ENCODE measurements at regions not wholly inside any gene's neighbourhood (a gene's known extent, or its start where the extent isn't known, plus 50 kb on each side); places are given as distances from the start of the nearest gene placed in this dataset.
A peak's percentile ranks its signal among the peaks of the same experiment; 100 is the strongest.

- DNase-seq (ENCODE audit: low read depth in 2 of 2), result peak; percentile 79 to 87
Observed at GRCh38 chr6:148240461-148240840, 102.2 kb upstream of the SASH1 start.

GRCh38 chr6:148240861-148241477 lies 101.7 kb upstream of the SASH1 start:
- TF ChIP-seq CTCF (IDR thresholded peaks at IDR 0.05; ENCODE audit: low read depth, low read length), result no peak
- no peak overlapping the region for H3K4me3 ChIP-seq (replicated peaks in 1 of 2; ENCODE audit: low read depth in 2 of 2, low read length in 2 of 2)
- DNase-seq (ENCODE audit: low read depth in 2 of 2), result peak; percentile 16 to 51

More at GRCh38 chr6:148240461-148240840, 102.2 kb upstream of the SASH1 start:
- no peak overlapping the region for H3K4me3 ChIP-seq (replicated peaks in 1 of 2; ENCODE audit: low read depth in 2 of 2, low read length in 2 of 2)
- no peak for TF ChIP-seq CTCF (IDR thresholded peaks at IDR 0.05; ENCODE audit: low read depth, low read length)

- H3K4me3 ChIP-seq (replicated peaks in 1 of 2; ENCODE audit: low read depth in 2 of 2, low read length in 2 of 2), result no peak overlapping the region
- peak in 1 of 2 donors; percentile 33 for DNase-seq (ENCODE audit: low read depth in 2 of 2)
- TF ChIP-seq CTCF (IDR thresholded peaks at IDR 0.05; ENCODE audit: low read depth, low read length), result no peak
Observed at GRCh38 chr6:148242180-148242579, 100.5 kb upstream of the SASH1 start.

- no peak overlapping the region for H3K4me3 ChIP-seq (replicated peaks in 1 of 2; ENCODE audit: low read depth in 2 of 2, low read length in 2 of 2)
- no peak for DNase-seq (ENCODE audit: low read depth in 2 of 2)
- TF ChIP-seq CTCF (IDR thresholded peaks at IDR 0.05; ENCODE audit: low read depth, low read length), result no peak
Observed at GRCh38 chr6:148244217-148244935, 98.3 kb upstream of the SASH1 start.

- no peak for TF ChIP-seq CTCF (IDR thresholded peaks at IDR 0.05; ENCODE audit: low read depth, low read length)
- no peak for DNase-seq (ENCODE audit: low read depth in 2 of 2)
Observed at GRCh38 chr6:148247386-148248063, 95.1 kb upstream of the SASH1 start.

GRCh38 chr6:148249160-148249559 lies 93.5 kb upstream of the SASH1 start:
- DNase-seq (ENCODE audit: low read depth in 2 of 2), result no peak
- H3K4me3 ChIP-seq (replicated peaks in 1 of 2; ENCODE audit: low read depth in 2 of 2, low read length in 2 of 2), result no peak overlapping the region
- no peak for TF ChIP-seq CTCF (IDR thresholded peaks at IDR 0.05; ENCODE audit: low read depth, low read length)

More at GRCh38 chr6:148247386-148248063, 95.1 kb upstream of the SASH1 start:
- H3K4me3 ChIP-seq (replicated peaks in 1 of 2; ENCODE audit: low read depth in 2 of 2, low read length in 2 of 2), result no peak overlapping the region
